GM12878 (cell line): ENCODE measurements at regions not wholly inside any gene's neighbourhood (a gene's known extent, or its start where the extent isn't known, plus 50 kb on each side); places are given as distances from the start of the nearest gene placed in this dataset.
A peak's percentile ranks its signal among the peaks of the same experiment; 100 is the strongest.

Source experiments
- ATAC-seq: fragments of 200-7000 bp; cut with Tn5 transposase; 3 replicates; pipeline ENCODE4 v1.9.1; 2020; ENCODE audit warnings: mild to moderate bottlenecking, moderate library complexity
- BruUV-seq: library from RNA; stranded (reverse); fragments of 400-500 nt; replicated peaks from 2 replicates; lab custom pipeline; 2021; lab: Mats Ljungman, UMichigan
- CTCF ChIA-PET: fragments of 300-600 bp; sonication (Branson Sonifier 250); formaldehyde crosslinking; extraction: SDS; loops from one replicate; lab custom pipeline; 2021; ENCODE audit warnings: inconsistent platforms; lab: Yijun Ruan, JAX
- POLR2A ChIA-PET: fragments of 350-600 bp; formaldehyde crosslinking; extraction: SDS; loops from one replicate; lab custom pipeline; 2021; ENCODE audit warnings: inconsistent platforms; lab: Charles Lee
- RAD21 ChIA-PET: fragments of 300-600 bp; sonication (Branson Sonifier 250); formaldehyde crosslinking; loops from one replicate; lab custom pipeline; 2023; ENCODE audit warnings: antibody characterized with exemption; ENCODE audit not compliant: unreplicated experiment; lab: Charles Lee
- SMC1A ChIA-PET: fragments of 300-600 bp; sonication (Branson Sonifier 250); formaldehyde crosslinking; loops from one replicate; lab custom pipeline; 2023; ENCODE audit not compliant: unreplicated experiment, uncharacterized antibody; lab: Charles Lee
- DNase-seq: peaks from one replicate; pipeline ENCODE4 v3.0.0-alpha.2; 2011; ENCODE audit warnings: low read depth, low spot score
- FAIRE-seq: peaks from 3 replicates; lab custom pipeline; 2011; peaks lifted over from hg19 to GRCh38; lab: Jason Lieb, UNC
- H2AFZ ChIP-seq: 2 replicates; pipeline ENCODE4 v1.6.0; 2011; ENCODE audit warnings: low read depth, low read length, control low read depth; ENCODE audit not compliant: control insufficient read depth
- H3K27ac ChIP-seq: 2 replicates; pipeline ENCODE4 v1.5.1; 2011; ENCODE audit warnings: control low read depth; ENCODE audit not compliant: control insufficient read depth, insufficient read depth
- H3K27me3 ChIP-seq, 2 experiments: replicated peaks in 1 of 2; 2 replicates each; pipeline versions ENCODE4 v1.6.0 to v1.6.1; 2011; ENCODE audit warnings: low read length in 1 of 2; ENCODE audit not compliant: control insufficient read depth in 2 of 2, insufficient read depth in 2 of 2
- H3K36me3 ChIP-seq, 2 experiments: 2 replicates each; pipeline ENCODE4 v1.5.1; 2011; ENCODE audit warnings: low read length in 1 of 2; ENCODE audit not compliant: control insufficient read depth in 2 of 2, insufficient read depth in 2 of 2
- H3K4me1 ChIP-seq: 2 replicates; pipeline ENCODE4 v1.6.1; 2011; ENCODE audit warnings: mild to moderate bottlenecking, low read length, moderate library complexity, mixed read lengths; ENCODE audit not compliant: control insufficient read depth, insufficient read depth
- H3K4me2 ChIP-seq: 2 replicates; pipeline ENCODE4 v1.6.0; 2011; ENCODE audit warnings: control low read depth; ENCODE audit not compliant: control insufficient read depth, insufficient read depth
- H3K4me3 ChIP-seq: fragments of 200-600 bp; sonication (generic); 2 replicates; pipeline ENCODE4 v1.5.1; 2016
- H3K79me2 ChIP-seq: 2 replicates; pipeline ENCODE4 v1.6.0; 2011; ENCODE audit warnings: low read length; ENCODE audit not compliant: control insufficient read depth, insufficient read depth
- H3K9ac ChIP-seq: 2 replicates; pipeline ENCODE4 v1.8.0; 2011; ENCODE audit warnings: low read length, control low read depth, mixed read lengths; ENCODE audit not compliant: control insufficient read depth, insufficient read depth
- H3K9me3 ChIP-seq: replicated peaks from 3 replicates; pipeline ENCODE4 v1.5.1; 2011; ENCODE audit warnings: mild to moderate bottlenecking, low read length; ENCODE audit not compliant: control insufficient read depth, insufficient read depth
- H4K20me1 ChIP-seq: 2 replicates; pipeline ENCODE4 v1.6.0; 2011; ENCODE audit not compliant: control insufficient read depth, insufficient read depth
- ATF7 ChIP-seq: fragments of 450-650 bp; IDR thresholded peaks from 2 replicates; pipeline ENCODE4 v1.6.1; 2016; ENCODE audit warnings: low read depth, mild to moderate bottlenecking
- CHD4 ChIP-seq: fragments of 200-600 bp; sonication (generic); IDR thresholded peaks from 2 replicates; pipeline ENCODE4 v1.6.1; 2016; ENCODE audit warnings: mild to moderate bottlenecking
- DPF2 ChIP-seq: fragments of 450-650 bp; IDR thresholded peaks from 2 replicates; pipeline ENCODE4 v1.6.1; 2017; ENCODE audit warnings: mild to moderate bottlenecking
- EP300 ChIP-seq, 2 experiments: fragments of 150-350 bp in 1 of 2; IDR thresholded peaks; 2 replicates each; pipeline ENCODE4 v1.6.1; 2011 to 2012; ENCODE audit warnings: low read depth in 2 of 2, low read length in 2 of 2, borderline replicate concordance in 1 of 2, improper control_type of control experiment in 1 of 2, inconsistent platforms in 1 of 2; ENCODE audit not compliant: control insufficient read depth in 1 of 2
- ETV6 ChIP-seq, 2 experiments: fragments of 450-650 bp in 1 of 2; IDR thresholded peaks in 1 of 2; conservative IDR thresholded peaks in 1 of 2; 2 replicates each; pipeline ENCODE4 v1.6.1; 2014; ENCODE audit warnings: antibody characterized with exemption in 1 of 2, borderline replicate concordance in 1 of 2, low read depth in 1 of 2, mild to moderate bottlenecking in 1 of 2, moderate library complexity in 1 of 2
- FOXM1 ChIP-seq: IDR thresholded peaks from 2 replicates; pipeline ENCODE4 v1.6.1; 2012; ENCODE audit warnings: low read depth, mild to moderate bottlenecking, inconsistent platforms, low read length, moderate library complexity
- GABPA ChIP-seq: IDR thresholded peaks from 2 replicates; pipeline ENCODE4 v1.6.1; 2014; ENCODE audit warnings: antibody characterized with exemption, low read depth, mild to moderate bottlenecking, inconsistent platforms
- IKZF1 ChIP-seq: fragments of 450-650 bp; conservative IDR thresholded peaks from 2 replicates; pipeline ENCODE4 v1.6.1; 2017; ENCODE audit warnings: antibody characterized with exemption, mild to moderate bottlenecking
- IKZF2 ChIP-seq, 2 experiments: fragments of 450-650 bp; IDR thresholded peaks; 2 replicates each; pipeline ENCODE4 v1.6.1; 2017; ENCODE audit warnings: mild to moderate bottlenecking in 2 of 2, moderate library complexity in 2 of 2
- MEF2A ChIP-seq: IDR thresholded peaks from 2 replicates; pipeline ENCODE4 v1.6.1; 2011; ENCODE audit warnings: low read depth, mild to moderate bottlenecking, low read length, moderate library complexity; ENCODE audit not compliant: insufficient read depth
- NFIC ChIP-seq: IDR thresholded peaks from 2 replicates; pipeline ENCODE4 v1.6.1; 2012; ENCODE audit warnings: low read depth, mild to moderate bottlenecking, inconsistent platforms, low read length, moderate library complexity
- NR2C2 ChIP-seq: IDR thresholded peaks from 2 replicates; pipeline ENCODE4 v1.6.1; 2011; ENCODE audit warnings: borderline replicate concordance, low read depth; ENCODE audit not compliant: control insufficient read depth, insufficient read length
- RFX5 ChIP-seq: IDR thresholded peaks from 2 replicates; pipeline ENCODE4 v1.6.1; 2011; ENCODE audit warnings: low read depth, low read length, improper control_type of control experiment
- SMAD1 ChIP-seq: fragments of 450-650 bp; IDR thresholded peaks from 2 replicates; pipeline ENCODE4 v1.6.1; 2018; ENCODE audit warnings: mild to moderate bottlenecking, low read depth; ENCODE audit not compliant: partially characterized antibody
- SREBF1 ChIP-seq: IDR thresholded peaks from 2 replicates; pipeline ENCODE4 v1.6.1; 2012; ENCODE audit warnings: mild to moderate bottlenecking, low read length
- WRNIP1 ChIP-seq: IDR thresholded peaks from 2 replicates; pipeline ENCODE4 v1.6.1; 2011; ENCODE audit warnings: low read depth, low read length, improper control_type of control experiment, borderline replicate concordance
- YY1 ChIP-seq: IDR thresholded peaks from 2 replicates; pipeline ENCODE4 v1.6.1; 2011; ENCODE audit warnings: low read depth, mild to moderate bottlenecking, low read length
- WGBS: methylation state at CpG from one replicate; pipeline ENCODE4 v1.1.6; 2016; ENCODE audit warnings: low lambda C conversion rate; ENCODE audit not compliant: insufficient replicate concordance, insufficient coverage; ENCODE audit errors: missing lambda C conversion rate; 5-methylcytosine and 5-hydroxymethylcytosine counted together
- in situ Hi-C: fragments of 300-500 bp; cut with MboI; formaldehyde crosslinking; loops from 9 replicates; pipeline ENCODE4 v1.14.3; 2018; ENCODE audit warnings: mixed read lengths
- intact Hi-C: fragments of 100-400 bp; cut with micrococcal nuclease; formaldehyde crosslinking; loops from one replicate; pipeline ENCODE4 v1.14.2; 2022; ENCODE audit not compliant: unreplicated experiment
- TF ChIP-seq, protein P1 (sequence below): fragments of 450-650 bp; IDR thresholded peaks from 2 replicates; pipeline ENCODE4 v1.6.1; 2016; ENCODE audit warnings: mild to moderate bottlenecking
- TF ChIP-seq, protein P2 (sequence below): IDR thresholded peaks from 2 replicates; pipeline ENCODE4 v1.6.1; 2012; ENCODE audit warnings: low read depth, low read length, improper control_type of control experiment
- TF ChIP-seq, protein P3 (sequence below): fragments of 150-350 bp; IDR thresholded peaks from 2 replicates; pipeline ENCODE4 v1.6.1; 2014; ENCODE audit warnings: mild to moderate bottlenecking, low read depth, low read length

DNA sequence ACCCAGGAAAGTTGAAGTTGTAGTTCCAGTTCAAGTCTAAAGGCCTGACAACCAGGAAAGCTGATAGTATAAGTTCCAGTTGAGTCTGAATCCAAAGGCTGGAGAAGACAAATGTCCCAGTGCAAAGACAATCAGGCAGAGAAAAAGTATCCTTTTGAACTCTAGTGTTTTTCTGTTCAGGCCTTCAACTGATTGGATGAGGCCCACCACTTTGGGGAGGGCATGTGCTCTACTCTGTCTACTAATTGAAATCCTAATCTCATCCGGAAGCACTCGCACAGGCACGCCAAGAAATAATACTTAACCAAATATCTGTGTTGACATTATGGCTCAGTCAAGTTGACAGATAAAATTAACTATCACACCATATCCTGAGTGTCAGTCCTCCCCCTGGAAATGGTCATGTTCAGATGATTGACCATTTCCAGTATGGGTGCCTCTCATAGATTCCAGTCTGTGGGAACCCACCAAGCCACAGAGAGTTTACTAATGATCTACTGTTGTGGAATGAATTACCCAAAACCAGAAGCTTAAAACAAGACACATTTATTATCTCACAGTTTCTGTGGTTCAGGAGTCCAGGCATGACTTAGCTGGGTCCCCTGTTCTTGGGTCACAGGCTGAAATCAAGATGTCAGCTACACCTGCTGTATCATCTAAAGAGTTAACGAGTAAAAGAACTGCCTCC, 296.3 kb upstream of the ZP4 start:
- no peak overlapping the region for H3K9ac ChIP-seq
- in situ Hi-C loops = no loop called here
- ATAC-seq (peak; percentile 83), FAIRE-seq (no peak), DNase-seq (peak; percentile 20)
- H3K4me2 ChIP-seq = no peak overlapping the region
- H4K20me1 ChIP-seq = no peaks in the 10 kb centered on the region
- H2AFZ ChIP-seq = no peak overlapping the region
- H3K4me3 ChIP-seq = no peak overlapping the region
- no peaks in the 10 kb centered on the region for H3K4me1 ChIP-seq
- no peaks in the 10 kb centered on the region for H3K36me3 ChIP-seq
- no peaks in the 10 kb centered on the region; the same call in 2 of the 3 replicates for H3K9me3 ChIP-seq
- no peaks in the 10 kb centered on the region for H3K79me2 ChIP-seq
- H3K27me3 ChIP-seq = no peaks in the 10 kb centered on the region
- CTCF ChIA-PET = interaction anchor here (0.7 to 1.7 kb wide), 12 partner anchors 14 to 323 kb away, joined by 3 to 6 read pairs (median 4); no protein-coding TSS in a partner anchor
- H3K27ac ChIP-seq = no peak overlapping the region
- WGBS = 35% methylated on average over 4 of the region's 4 CpGs
- SMC1A ChIA-PET = interaction anchor here (0.8 to 3.0 kb wide), 13 partner anchors 11 to 181 kb away, joined by 3 to 17 read pairs (median 4); no protein-coding TSS in a partner anchor
- POLR2A ChIA-PET = interaction anchor here (1.0 to 1.1 kb wide), 2 partner anchors 17 to 123 kb away, joined by 3 read pairs; no protein-coding TSS in a partner anchor
- RAD21 ChIA-PET = interaction anchor here (0.9 to 1.7 kb wide), 5 partner anchors 36 to 211 kb away, joined by 3 to 6 read pairs (median 3); no protein-coding TSS in a partner anchor
- intact Hi-C loops = loop anchor here (1.0 kb wide), 1 partner anchor 127 kb away; no protein-coding TSS in a partner anchor
- BruUV-seq = no TSS peak
- TF ChIP-seq, protein P1, sequence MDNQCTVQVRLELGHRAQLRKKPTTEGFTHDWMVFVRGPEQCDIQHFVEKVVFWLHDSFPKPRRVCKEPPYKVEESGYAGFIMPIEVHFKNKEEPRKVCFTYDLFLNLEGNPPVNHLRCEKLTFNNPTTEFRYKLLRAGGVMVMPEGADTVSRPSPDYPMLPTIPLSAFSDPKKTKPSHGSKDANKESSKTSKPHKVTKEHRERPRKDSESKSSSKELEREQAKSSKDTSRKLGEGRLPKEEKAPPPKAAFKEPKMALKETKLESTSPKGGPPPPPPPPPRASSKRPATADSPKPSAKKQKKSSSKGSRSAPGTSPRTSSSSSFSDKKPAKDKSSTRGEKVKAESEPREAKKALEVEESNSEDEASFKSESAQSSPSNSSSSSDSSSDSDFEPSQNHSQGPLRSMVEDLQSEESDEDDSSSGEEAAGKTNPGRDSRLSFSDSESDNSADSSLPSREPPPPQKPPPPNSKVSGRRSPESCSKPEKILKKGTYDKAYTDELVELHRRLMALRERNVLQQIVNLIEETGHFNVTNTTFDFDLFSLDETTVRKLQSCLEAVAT = 0 out of 2 replicates have a peak, but pooled peaks have one; percentile 27
- TF ChIP-seq RFX5 (no peak), IKZF1 (peak; percentile 85), ETV6 (conservative IDR thresholded peaks at IDR 0.05 in 1 of 2, IDR thresholded peaks at IDR 0.05 in 1 of 2; ENCODE audit: borderline replicate concordance in 1 of 2, low read depth in 1 of 2) (no peak), SREBF1 (no peak), MEF2A (0 out of 2 replicates have a peak, but pooled peaks have one; percentile 57), NR2C2 (no peak), GABPA (peak; percentile 25; the same call in 1 of the 2 replicates), IKZF2 (IDR thresholded peaks at IDR 0.05) (peak; percentile 61 to 78; a peak in 3 of 4 replicates), NFIC (peak; percentile 57; the same call in 1 of the 2 replicates), YY1 (0 out of 2 replicates have a peak, but pooled peaks have one; percentile 25), DPF2 (peak; percentile 68; the same call in 1 of the 2 replicates), CHD4 (no peak), SMAD1 (no peak), EP300 (IDR thresholded peaks at IDR 0.05; ENCODE audit: borderline replicate concordance in 1 of 2, control insufficient read depth in 1 of 2, low read depth in 2 of 2, low read length in 2 of 2) (peak in 1 of 2 experiments; percentile 12; a peak in 1 of 4 replicates), ATF7 (peak; percentile 39; the same call in 1 of the 2 replicates), FOXM1 (peak; percentile 53; the same call in 1 of the 2 replicates), WRNIP1 (no peak)
- TF ChIP-seq, protein P2, sequence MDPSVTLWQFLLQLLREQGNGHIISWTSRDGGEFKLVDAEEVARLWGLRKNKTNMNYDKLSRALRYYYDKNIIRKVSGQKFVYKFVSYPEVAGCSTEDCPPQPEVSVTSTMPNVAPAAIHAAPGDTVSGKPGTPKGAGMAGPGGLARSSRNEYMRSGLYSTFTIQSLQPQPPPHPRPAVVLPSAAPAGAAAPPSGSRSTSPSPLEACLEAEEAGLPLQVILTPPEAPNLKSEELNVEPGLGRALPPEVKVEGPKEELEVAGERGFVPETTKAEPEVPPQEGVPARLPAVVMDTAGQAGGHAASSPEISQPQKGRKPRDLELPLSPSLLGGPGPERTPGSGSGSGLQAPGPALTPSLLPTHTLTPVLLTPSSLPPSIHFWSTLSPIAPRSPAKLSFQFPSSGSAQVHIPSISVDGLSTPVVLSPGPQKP = no peak
- TF ChIP-seq, protein P3, sequence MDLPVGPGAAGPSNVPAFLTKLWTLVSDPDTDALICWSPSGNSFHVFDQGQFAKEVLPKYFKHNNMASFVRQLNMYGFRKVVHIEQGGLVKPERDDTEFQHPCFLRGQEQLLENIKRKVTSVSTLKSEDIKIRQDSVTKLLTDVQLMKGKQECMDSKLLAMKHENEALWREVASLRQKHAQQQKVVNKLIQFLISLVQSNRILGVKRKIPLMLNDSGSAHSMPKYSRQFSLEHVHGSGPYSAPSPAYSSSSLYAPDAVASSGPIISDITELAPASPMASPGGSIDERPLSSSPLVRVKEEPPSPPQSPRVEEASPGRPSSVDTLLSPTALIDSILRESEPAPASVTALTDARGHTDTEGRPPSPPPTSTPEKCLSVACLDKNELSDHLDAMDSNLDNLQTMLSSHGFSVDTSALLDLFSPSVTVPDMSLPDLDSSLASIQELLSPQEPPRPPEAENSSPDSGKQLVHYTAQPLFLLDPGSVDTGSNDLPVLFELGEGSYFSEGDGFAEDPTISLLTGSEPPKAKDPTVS = no peak
